MG63 (cell line): ENCODE measurements at regions not wholly inside any gene's neighbourhood (a gene's known extent, or its start where the extent isn't known, plus 50 kb on each side); places are given as distances from the start of the nearest gene placed in this dataset.
"Not testable (repeated sequence)": the region's sequence is repeated elsewhere in the genome, so short reads cannot be mapped to it uniquely, and the experiment has no call there.

ENCODE experiments used
- DNase-seq: peaks from one replicate; pipeline ENCODE4 v3.0.0-alpha.2; 2020
- H3K27me3 ChIP-seq: fragments of 250-450 bp; sonication (Bioruptor Pico); 2 replicates; pipeline ENCODE4 v1.5.1; 2020; ENCODE audit warnings: mild to moderate bottlenecking, moderate library complexity
- H3K36me3 ChIP-seq: fragments of 250-450 bp; sonication (Bioruptor Pico); 2 replicates; pipeline ENCODE4 v1.5.1; 2020; ENCODE audit warnings: mild to moderate bottlenecking, moderate library complexity
- H3K4me3 ChIP-seq: fragments of 250-450 bp; sonication (Bioruptor Pico); 2 replicates; pipeline ENCODE4 v1.5.1; 2020; ENCODE audit warnings: mild to moderate bottlenecking, moderate library complexity
- H3K9me3 ChIP-seq: fragments of 250-450 bp; sonication (Bioruptor Pico); 2 replicates; pipeline ENCODE4 v1.5.1; 2020; ENCODE audit warnings: mild to moderate bottlenecking, moderate library complexity

DNA sequence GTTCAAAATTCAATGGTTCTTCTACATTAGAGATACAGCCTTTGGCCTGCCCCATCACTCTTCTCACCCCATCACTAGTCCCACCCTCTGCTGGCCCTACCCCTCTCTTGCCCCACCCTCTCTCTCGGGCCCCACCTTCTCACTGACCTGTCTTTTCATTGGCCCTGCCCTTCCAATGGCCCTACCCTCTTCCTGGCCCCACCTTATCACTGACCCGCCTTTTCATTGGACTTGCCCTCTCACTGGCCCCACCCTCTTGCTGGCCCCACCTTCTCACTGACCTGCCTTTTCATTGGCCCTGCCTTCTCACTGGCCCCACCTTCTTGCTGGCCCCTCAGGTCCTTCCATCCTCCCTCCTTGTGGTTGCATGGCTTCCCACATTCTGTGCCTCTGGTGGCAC lies 107.2 kb upstream of the PLEKHG1 start:
- Histone ChIP-seq H3K4me3 (no peak overlapping the region), H3K27me3 (no peaks in the 10 kb centered on the region), H3K9me3 (no peaks in the 10 kb centered on the region), H3K36me3 (no peaks in the 10 kb centered on the region)
- DNase-seq: peak; percentile 79

DNA sequence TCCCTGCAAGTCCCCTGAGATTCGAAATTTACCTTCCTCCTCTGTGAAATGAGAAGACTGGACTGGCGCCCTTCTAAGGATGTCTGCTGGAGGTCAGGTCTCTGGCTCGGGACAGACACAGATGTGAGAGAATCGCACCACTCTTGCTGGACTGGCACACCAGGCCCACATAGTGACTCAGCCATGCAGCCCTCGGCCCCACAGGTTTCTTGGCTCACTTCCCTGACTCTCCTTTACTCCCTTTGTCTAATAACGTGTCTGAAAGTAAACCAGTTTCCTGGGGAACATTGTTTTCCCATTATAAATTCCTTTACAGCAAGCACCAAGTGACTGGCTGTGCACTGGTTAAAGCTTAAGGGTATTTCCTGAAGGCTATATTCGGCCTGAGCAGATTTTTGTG lies 106.7 kb upstream of the PLEKHG1 start:
- peak; percentile 83 for DNase-seq
- H3K9me3 ChIP-seq: no peaks in the 10 kb centered on the region
- no peak overlapping the region for H3K4me3 ChIP-seq
- no peaks in the 10 kb centered on the region for H3K27me3 ChIP-seq
- H3K36me3 ChIP-seq: no peaks in the 10 kb centered on the region

- not testable (repeated sequence) for H3K4me3 ChIP-seq, H3K36me3 ChIP-seq, DNase-seq, H3K9me3 ChIP-seq, H3K27me3 ChIP-seq
Observed at GRCh38 chr6:150493552-150493951, 106.1 kb upstream of the PLEKHG1 start.

DNA sequence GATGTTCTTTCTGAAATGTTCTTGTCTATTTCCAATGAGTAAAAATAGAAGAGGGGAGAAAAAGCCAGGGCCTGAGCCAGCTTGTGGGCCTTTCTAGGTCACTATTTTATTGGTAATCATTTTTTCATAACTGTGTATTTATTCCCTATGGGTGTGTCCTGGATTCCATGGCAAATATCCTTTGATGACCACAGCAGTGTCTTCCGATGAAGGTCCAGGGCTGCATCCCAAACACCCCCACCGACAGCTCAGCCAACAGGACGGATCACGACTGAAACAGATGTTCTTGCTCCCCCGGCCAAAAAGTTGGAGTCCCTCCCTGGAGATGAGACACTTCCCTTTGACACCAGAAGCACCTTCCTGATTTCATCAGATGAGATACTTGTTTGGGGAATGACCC lies 105.4 kb upstream of the PLEKHG1 start:
- Histone ChIP-seq H3K4me3 (no peak overlapping the region), H3K36me3 (no peaks in the 10 kb centered on the region), H3K27me3 (no peaks in the 10 kb centered on the region), H3K9me3 (no peaks in the 10 kb centered on the region)
- peak; percentile 8 for DNase-seq

DNA sequence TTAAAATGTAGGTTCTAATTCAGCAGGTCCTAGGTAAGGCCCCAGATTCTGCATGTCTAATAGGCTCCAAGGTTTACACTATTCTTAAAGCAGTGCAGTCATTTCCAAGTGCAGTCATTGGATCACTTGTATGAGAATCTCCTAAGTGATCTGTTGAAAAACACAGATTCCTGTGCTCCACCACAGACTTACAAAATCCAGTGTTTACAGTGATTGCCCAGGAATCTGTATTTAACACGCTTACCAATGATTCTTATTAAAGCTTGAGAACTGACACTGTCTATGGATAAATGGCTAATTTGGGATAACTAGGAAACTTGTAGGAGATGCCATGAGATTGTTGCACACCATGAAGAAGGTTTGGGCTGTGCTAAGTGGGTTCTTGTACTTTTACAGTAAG lies 104.6 kb upstream of the PLEKHG1 start:
- DNase-seq: no peak
- H3K4me3 ChIP-seq: no peak overlapping the region
- H3K36me3 ChIP-seq: no peaks in the 10 kb centered on the region
- H3K27me3 ChIP-seq: no peaks in the 10 kb centered on the region
- H3K9me3 ChIP-seq: no peaks in the 10 kb centered on the region

GRCh38 chr6:150496629-150497028 lies 103.1 kb upstream of the PLEKHG1 start:
- Histone ChIP-seq H3K4me3 (no peak overlapping the region), H3K9me3 (no peaks in the 10 kb centered on the region)

GRCh38 chr6:150499882-150500312 lies 99.8 kb upstream of the PLEKHG1 start:
- no peaks in the 10 kb centered on the region for H3K27me3 ChIP-seq
- no peak overlapping the region for H3K4me3 ChIP-seq
- H3K9me3 ChIP-seq: no peaks in the 10 kb centered on the region
- H3K36me3 ChIP-seq: no peaks in the 10 kb centered on the region
- no peak for DNase-seq

More at GRCh38 chr6:150496629-150497028, 103.1 kb upstream of the PLEKHG1 start:
- H3K27me3 ChIP-seq: no peaks in the 10 kb centered on the region
- DNase-seq: no peak
- no peaks in the 10 kb centered on the region for H3K36me3 ChIP-seq

DNA sequence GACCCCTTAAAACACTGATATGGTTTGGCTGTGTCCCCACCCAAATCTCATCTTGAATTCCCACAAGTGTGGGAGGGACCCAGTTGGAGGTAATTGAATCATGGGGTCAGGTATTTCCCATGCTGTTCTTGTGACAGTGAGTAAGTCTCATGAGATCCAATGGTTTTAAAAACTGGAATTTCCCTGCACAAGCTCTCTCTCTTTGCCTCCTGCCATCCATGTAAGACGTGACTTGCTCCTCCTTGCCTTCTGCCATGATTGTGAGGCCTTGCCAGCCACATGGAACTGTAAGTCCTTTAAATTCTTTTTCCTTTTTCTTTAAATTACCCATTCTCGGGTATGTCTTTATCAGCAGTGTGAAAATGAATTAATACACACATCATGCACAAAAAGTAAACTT lies 99.1 kb upstream of the PLEKHG1 start:
- not testable (repeated sequence) for H3K36me3 ChIP-seq, H3K4me3 ChIP-seq, DNase-seq, H3K9me3 ChIP-seq, H3K27me3 ChIP-seq

DNA sequence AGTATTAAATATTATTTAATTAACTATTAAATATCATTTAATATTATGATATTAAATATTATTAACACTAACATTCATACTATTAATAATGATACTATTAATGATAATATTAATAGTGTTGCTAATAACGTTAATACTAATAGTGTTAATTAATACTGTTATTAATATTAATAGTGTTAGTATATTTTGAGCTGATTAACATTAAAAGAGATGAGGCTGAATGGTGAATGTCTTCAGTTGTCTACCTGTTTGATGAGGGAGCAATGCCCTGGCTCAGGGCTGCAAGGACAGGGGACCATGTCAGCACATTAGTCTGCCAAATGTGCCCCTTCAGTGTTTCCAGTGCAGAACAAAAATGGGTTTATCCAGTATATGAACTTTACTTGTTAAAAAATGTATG lies 96.6 kb upstream of the PLEKHG1 start:
- no peak overlapping the region for H3K4me3 ChIP-seq
- H3K27me3 ChIP-seq: no peaks in the 10 kb centered on the region
- no peak for DNase-seq
- no peaks in the 10 kb centered on the region for H3K36me3 ChIP-seq
- no peaks in the 10 kb centered on the region for H3K9me3 ChIP-seq

GRCh38 chr6:150503586-150504339 lies 95.9 kb upstream of the PLEKHG1 start:
- no peaks in the 10 kb centered on the region for H3K9me3 ChIP-seq
- H3K27me3 ChIP-seq: no peaks in the 10 kb centered on the region
- no peak for DNase-seq
- no peaks in the 10 kb centered on the region for H3K36me3 ChIP-seq
- no peak overlapping the region for H3K4me3 ChIP-seq

DNA sequence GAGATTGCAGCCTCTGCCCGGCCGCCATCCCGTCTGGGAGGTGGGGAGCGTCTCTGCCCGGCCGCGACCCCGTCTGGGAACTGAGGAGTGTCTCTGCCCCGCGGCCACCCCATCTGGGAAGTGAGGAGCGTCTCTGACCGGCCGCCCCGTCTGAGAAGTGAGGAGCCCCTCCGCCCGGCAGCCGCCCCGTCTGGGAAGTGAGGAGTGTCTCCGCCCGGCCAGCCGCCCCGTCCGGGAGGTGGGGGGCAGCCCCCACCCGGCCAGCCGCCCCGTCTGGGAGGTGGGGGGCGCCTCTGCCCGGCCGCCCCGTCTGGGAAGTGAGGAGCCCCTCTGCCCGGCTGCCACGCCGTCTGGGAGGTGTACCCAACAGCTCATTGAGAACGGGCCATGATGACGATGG lies 92.3 kb upstream of the PLEKHG1 start:
- not testable (repeated sequence) for H3K27me3 ChIP-seq

GRCh38 chr6:150510576-150510975 lies 89.1 kb upstream of the PLEKHG1 start:
- DNase-seq: no peak
- Histone ChIP-seq H3K9me3 (no peaks in the 10 kb centered on the region), H3K36me3 (no peaks in the 10 kb centered on the region), H3K27me3 (no peaks in the 10 kb centered on the region), H3K4me3 (no peak overlapping the region)

More for the DNA sequence above, 92.3 kb upstream of the PLEKHG1 start:
- H3K4me3 ChIP-seq, H3K36me3 ChIP-seq, DNase-seq, H3K9me3 ChIP-seq: not testable (repeated sequence)

DNA sequence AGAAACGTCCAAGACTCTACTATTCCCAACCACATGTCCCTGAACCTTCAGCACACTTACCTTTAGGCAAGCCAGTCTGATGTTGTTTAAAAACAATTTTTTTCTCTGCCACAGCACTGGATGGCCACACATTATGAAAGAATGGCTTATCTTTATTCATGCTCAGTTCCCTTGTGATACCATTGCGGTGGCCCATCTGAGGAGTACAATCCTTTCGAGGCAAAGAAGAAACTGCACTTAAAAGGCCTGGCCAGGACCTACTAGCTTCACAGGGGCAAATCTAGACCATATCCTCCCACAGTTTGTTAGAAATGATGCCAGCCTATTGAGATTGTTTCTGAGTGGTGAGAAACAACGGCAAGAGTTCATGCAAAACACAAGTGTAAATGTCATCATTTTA lies 88.4 kb upstream of the PLEKHG1 start:
- Histone ChIP-seq H3K36me3 (no peaks in the 10 kb centered on the region), H3K4me3 (no peak overlapping the region)
- DNase-seq: no peak

GRCh38 chr6:150514806-150515380 lies 84.8 kb upstream of the PLEKHG1 start:
- Histone ChIP-seq H3K9me3 (no peaks in the 10 kb centered on the region), H3K36me3 (no peaks in the 10 kb centered on the region), H3K4me3 (no peak overlapping the region), H3K27me3 (no peaks in the 10 kb centered on the region)
- DNase-seq: no peak

More for the DNA sequence above, 88.4 kb upstream of the PLEKHG1 start:
- Histone ChIP-seq H3K27me3 (no peaks in the 10 kb centered on the region), H3K9me3 (no peaks in the 10 kb centered on the region)

GRCh38 chr6:150516199-150516598 lies 83.5 kb upstream of the PLEKHG1 start:
- H3K27me3 ChIP-seq: no peaks in the 10 kb centered on the region
- no peaks in the 10 kb centered on the region for H3K36me3 ChIP-seq
- DNase-seq: no peak
- no peak overlapping the region for H3K4me3 ChIP-seq
- H3K9me3 ChIP-seq: no peaks in the 10 kb centered on the region

- Histone ChIP-seq H3K36me3 (no peaks in the 10 kb centered on the region), H3K27me3 (no peaks in the 10 kb centered on the region), H3K9me3 (no peaks in the 10 kb centered on the region), H3K4me3 (no peak overlapping the region)
- no peak for DNase-seq
Observed at GRCh38 chr6:150517175-150517574, 82.5 kb upstream of the PLEKHG1 start.

DNA sequence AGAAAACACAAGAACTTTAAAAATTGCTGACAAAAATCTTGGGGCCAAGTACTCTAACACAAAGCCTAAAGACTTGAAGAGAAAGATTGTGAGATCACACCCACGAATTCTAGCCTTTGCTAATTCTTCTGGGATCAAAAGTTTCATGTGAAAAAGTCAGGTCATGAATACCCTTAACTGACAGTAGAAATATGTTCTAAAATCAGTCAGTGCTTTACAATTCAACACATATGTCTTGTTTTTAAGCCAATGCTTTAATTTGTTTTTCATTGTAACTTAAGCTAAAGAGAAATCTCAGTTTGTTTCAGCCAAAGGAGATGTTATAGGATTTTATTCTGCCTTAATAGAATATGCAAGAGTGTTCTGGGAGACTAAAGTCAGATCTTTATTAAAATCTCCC lies 78.2 kb upstream of the PLEKHG1 start:
- H3K9me3 ChIP-seq: no peaks in the 10 kb centered on the region
- no peaks in the 10 kb centered on the region for H3K36me3 ChIP-seq
- no peak for DNase-seq

DNA sequence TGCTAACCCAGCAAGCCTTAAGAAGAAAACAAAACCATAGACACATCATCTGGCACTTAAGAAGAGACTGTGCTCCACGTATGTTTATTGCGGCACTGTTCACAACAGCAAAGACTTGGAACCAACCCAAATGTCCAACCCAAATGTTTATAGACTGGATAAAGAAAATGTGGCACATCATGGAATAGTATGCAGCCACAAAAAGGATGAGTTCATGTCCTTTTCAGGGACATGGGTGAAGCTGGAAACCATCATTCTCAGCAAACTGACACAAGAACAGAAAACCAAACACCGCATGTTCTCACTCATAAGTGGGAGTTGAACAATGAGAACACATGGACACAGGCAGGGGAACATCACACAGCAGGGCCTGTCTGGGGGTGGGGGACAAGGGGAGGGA lies 76.5 kb upstream of the PLEKHG1 start:
- H3K27me3 ChIP-seq, DNase-seq, H3K9me3 ChIP-seq, H3K4me3 ChIP-seq, H3K36me3 ChIP-seq: not testable (repeated sequence)

More for the DNA sequence above, 78.2 kb upstream of the PLEKHG1 start:
- Histone ChIP-seq H3K4me3 (no peak overlapping the region), H3K27me3 (no peaks in the 10 kb centered on the region)
